Neuron (in vitro differentiated cells): ENCODE measurements at regions not wholly inside any gene's neighbourhood (a gene's known extent, or its start where the extent isn't known, plus 50 kb on each side); places are given as distances from the start of the nearest gene placed in this dataset.

Experiments used
- H2AFZ ChIP-seq: one replicate; pipeline ENCODE4 v1.6.1; 2013; ENCODE audit warnings: low read depth, mild to moderate bottlenecking, inconsistent platforms, low read length, moderate library complexity
- H3K27me3 ChIP-seq: one replicate; pipeline ENCODE4 v1.6.1; 2013; ENCODE audit warnings: low read length; ENCODE audit not compliant: insufficient read depth
- H3K36me3 ChIP-seq: one replicate; pipeline ENCODE4 v1.6.1; 2013; ENCODE audit warnings: low read length; ENCODE audit not compliant: insufficient read depth
- H3K4me1 ChIP-seq: one replicate; pipeline ENCODE4 v1.6.1; 2013; ENCODE audit warnings: low read length; ENCODE audit not compliant: insufficient read depth
- H3K4me3 ChIP-seq: 2 replicates; pipeline ENCODE4 v1.5.1; 2013; ENCODE audit warnings: mild to moderate bottlenecking, low read length, moderate library complexity
- H3K9me3 ChIP-seq: one replicate; pipeline ENCODE4 v1.6.1; 2013; ENCODE audit warnings: low read length

DNA sequence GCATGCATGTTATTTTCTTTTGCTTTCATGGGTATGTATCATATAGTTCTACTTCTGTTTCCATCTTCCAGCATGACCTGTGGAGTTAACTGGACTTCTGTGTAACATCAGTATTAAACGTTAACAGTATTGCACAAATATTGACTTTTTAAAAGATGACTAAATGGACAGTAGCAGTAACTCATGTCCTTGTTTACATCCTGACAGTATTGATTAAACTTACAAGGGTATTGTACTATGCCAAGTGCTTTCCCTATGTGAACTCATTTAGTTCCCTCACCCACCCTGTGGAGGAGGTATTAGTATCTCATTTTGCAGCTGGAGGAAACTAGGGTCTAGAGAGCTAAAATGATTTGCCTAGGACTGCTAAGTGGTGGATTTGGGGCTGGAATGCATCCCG lies 128.7 kb upstream of the SLC10A2 start:
- Histone ChIP-seq H3K27me3 (no peaks in the 10 kb centered on the region), H3K4me3 (no peak overlapping the region), H3K4me1 (no peaks in the 10 kb centered on the region), H2AFZ (no peak overlapping the region), H3K36me3 (no peaks in the 10 kb centered on the region), H3K9me3 (no peaks in the 10 kb centered on the region)

DNA sequence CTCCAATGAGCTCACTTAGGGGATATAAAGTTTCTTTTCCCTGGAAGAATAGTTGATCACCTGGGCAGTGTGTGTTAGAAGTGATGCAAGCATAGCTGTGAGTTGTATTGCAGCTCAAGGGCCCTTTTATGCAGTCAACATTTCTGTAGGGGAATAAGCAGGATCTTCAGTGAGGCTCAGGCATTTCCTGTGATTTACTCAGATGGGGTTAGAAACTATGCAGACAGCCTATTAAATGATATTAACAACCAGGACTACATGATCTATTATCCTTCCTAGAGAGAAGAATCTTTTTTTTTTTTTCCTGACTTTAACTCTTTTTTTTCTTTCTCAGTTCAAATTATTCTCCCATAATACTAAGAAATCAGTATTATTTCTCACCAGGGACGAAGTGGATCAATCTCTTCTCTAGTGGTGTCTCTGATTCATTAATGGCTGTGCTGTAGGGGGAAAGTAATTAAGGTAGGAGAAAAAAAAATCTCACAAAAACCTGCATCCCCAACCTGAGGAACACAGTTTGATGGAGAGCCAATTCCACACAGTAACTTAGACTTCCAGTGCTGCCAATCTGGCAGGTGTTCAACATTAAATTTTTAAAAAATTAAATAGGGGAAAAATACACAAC lies 126.4 kb upstream of the SLC10A2 start:
- no peaks in the 10 kb centered on the region for H3K36me3 ChIP-seq
- peaks cover 16% of the 10 kb centered on the region for H3K4me1 ChIP-seq
- no peak overlapping the region for H2AFZ ChIP-seq
- H3K4me3 ChIP-seq = no peak overlapping the region
- H3K9me3 ChIP-seq = no peaks in the 10 kb centered on the region
- no peaks in the 10 kb centered on the region for H3K27me3 ChIP-seq

DNA sequence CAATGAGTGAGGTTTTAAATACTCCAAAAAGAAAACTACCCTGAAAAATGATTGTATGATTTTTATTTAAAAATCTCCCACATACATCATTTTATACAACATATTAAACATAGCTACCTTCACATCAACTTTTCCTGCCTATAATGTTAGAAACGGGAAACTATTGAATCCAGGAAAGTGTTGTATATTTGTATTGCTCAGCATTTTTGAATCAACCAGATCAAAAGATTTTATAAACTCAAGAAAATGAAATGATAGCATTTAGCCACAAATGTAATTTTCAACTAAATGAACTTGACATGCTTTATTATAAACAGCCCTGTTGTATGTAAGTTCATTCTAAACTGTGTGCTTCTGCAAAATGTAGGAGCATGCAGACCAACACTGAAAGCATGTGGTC lies 124.6 kb upstream of the SLC10A2 start:
- no peak overlapping the region for H2AFZ ChIP-seq
- no peaks in the 10 kb centered on the region for H3K27me3 ChIP-seq

DNA sequence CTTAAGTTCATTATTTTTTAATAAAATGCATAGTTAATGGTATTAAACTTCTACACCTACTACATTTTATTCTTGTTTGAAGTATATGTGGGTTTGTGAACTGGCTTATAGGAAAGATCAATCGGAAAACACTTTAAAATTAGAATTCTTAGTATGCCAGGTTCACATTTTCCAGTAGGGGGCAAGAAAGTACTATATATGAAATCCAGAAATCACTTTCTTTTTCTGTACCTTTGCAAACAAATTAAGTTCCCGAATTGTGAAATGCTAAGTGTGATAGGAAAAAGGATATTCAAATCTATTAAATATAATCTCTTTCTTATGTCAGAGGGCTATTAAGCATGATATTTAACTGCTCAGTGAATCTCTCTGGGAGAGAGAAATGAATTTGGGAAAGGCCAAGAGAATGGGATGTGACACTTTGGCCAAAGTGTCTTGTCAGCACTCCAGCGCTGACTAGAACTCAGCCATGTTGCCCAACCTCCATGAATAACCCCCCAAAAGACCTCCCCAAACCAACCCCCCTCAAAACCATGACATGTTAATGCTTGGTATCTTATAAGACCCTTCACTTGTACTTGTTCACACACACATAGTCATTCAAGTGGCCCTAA lies 122.6 kb upstream of the SLC10A2 start:
- no peak overlapping the region for H2AFZ ChIP-seq
- H3K9me3 ChIP-seq = no peaks in the 10 kb centered on the region
- H3K4me3 ChIP-seq = no peak overlapping the region
- peaks cover 23% of the 10 kb centered on the region for H3K4me1 ChIP-seq
- no peaks in the 10 kb centered on the region for H3K36me3 ChIP-seq
- H3K27me3 ChIP-seq = no peaks in the 10 kb centered on the region

More for the DNA sequence above, 124.6 kb upstream of the SLC10A2 start:
- H3K4me3 ChIP-seq = no peak overlapping the region
- no peaks in the 10 kb centered on the region for H3K9me3 ChIP-seq
- peaks cover 23% of the 10 kb centered on the region for H3K4me1 ChIP-seq
- no peaks in the 10 kb centered on the region for H3K36me3 ChIP-seq

DNA sequence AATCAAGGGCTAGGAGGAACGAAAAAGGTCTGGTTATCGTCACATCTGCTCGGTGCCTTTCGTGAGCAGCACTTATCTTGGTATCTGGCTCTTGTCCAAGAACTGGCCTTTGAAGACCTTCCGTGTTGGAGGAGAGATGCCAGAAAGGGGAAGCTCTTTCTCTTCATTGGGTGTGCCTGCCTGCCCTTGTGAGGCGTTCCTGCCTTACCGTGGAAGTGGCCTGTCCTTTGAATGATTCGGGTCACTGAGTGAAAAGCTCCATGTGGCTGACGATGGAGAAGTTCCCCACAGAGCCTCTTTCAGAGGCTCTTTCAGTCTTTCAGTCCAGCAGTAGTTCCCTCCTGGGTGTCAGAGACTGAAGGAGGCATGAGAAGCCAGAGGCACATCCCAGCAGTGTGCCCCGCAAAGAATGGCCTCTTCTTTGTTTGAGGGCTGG lies 121.5 kb upstream of the SLC10A2 start:
- Histone ChIP-seq H3K27me3 (no peaks in the 10 kb centered on the region), H3K4me1 (peaks cover 23% of the 10 kb centered on the region), H3K9me3 (no peaks in the 10 kb centered on the region), H3K4me3 (no peak overlapping the region), H3K36me3 (no peaks in the 10 kb centered on the region), H2AFZ (no peak overlapping the region)

DNA sequence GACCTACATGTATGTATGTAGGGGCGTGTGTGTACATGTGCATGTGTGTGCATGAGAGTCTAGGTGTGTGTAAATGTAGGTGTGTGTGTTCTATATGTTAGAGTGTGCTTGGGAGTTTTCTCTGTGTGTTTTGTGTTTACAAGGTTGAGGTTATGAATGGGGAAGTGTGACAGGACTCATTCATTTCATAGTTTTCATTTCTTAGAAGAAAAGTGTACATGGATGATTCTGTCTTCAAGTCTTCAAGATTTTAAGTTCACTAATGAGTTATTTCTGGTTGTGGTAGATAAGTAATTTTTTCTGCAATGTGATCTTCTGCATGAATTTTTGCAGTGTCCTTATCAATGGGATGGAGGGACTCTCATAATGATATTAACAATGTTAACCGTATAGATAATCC lies 118.2 kb upstream of the SLC10A2 start:
- H3K27me3 ChIP-seq = no peaks in the 10 kb centered on the region
- H3K36me3 ChIP-seq = no peaks in the 10 kb centered on the region
- no peaks in the 10 kb centered on the region for H3K9me3 ChIP-seq
- peaks cover 23% of the 10 kb centered on the region for H3K4me1 ChIP-seq
- H2AFZ ChIP-seq = no peak overlapping the region
- no peak overlapping the region for H3K4me3 ChIP-seq

DNA sequence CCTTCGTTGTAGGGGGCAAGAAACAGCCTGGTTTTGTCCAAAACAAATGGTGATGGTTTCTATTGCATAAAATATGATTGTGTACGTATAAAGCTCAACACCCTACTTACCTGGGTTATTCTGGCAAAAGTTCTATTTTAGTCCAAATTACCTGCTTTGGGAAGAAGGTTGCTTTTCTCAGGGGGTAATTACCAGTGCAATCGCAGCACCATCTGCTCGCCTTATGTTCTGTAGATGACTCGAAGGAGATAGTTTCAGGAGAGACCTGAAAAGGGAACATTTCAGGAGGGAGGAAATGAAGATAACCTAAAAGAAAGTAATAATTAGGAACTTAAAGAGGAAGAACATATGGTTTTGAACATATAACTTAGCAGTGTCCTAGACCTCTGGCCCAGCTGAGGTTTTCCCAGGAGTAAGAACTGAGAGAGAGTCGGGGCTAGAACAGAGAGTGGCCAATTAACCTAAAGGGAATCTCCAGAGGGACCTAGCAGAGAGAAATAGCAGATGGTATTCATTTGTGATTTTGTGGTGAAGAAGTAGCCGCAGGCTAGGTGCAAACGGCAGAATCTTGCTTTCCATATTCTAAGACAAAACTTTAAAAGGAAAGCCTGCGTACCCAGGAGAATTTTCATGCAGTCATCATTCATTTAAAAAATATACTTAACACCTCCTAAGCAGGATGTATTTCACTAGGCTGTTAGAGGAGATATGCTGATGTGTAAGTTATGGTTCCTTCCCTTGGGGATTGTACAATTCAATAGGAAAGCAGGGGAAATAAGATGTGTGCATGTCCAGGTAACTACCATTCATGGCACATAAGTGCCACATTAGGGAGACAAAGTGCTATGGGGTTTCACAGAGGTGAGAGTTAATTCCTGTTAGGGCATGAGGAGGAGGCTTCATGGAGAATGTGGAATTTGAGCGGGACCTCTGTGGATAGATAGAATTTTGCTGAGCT lies 113.0 kb upstream of the SLC10A2 start:
- Histone ChIP-seq H2AFZ (no peak overlapping the region), H3K27me3 (no peaks in the 10 kb centered on the region), H3K4me3 (no peak overlapping the region), H3K36me3 (no peaks in the 10 kb centered on the region), H3K4me1 (peaks cover 6% of the 10 kb centered on the region), H3K9me3 (no peaks in the 10 kb centered on the region)

DNA sequence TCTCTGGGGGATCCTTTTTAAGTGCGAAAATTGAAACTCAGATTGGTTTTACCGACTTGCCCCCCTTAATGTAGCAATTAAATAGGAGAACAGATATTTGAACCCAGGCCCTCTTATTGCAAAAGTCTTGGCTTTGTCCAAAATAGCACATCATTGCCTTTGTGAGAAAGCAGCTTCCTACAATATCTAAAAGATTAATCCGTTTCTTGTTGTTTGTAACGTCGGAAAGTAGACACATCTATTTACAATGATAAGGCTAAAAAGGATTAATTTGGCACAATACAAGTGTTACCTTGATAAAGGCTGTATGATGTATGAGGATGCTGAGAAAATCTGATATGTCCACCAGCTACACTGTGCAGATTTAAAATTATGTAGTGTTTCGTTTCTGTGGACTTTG lies 108.7 kb upstream of the SLC10A2 start:
- Histone ChIP-seq H3K4me1 (peaks cover 6% of the 10 kb centered on the region), H3K4me3 (no peak overlapping the region)

DNA sequence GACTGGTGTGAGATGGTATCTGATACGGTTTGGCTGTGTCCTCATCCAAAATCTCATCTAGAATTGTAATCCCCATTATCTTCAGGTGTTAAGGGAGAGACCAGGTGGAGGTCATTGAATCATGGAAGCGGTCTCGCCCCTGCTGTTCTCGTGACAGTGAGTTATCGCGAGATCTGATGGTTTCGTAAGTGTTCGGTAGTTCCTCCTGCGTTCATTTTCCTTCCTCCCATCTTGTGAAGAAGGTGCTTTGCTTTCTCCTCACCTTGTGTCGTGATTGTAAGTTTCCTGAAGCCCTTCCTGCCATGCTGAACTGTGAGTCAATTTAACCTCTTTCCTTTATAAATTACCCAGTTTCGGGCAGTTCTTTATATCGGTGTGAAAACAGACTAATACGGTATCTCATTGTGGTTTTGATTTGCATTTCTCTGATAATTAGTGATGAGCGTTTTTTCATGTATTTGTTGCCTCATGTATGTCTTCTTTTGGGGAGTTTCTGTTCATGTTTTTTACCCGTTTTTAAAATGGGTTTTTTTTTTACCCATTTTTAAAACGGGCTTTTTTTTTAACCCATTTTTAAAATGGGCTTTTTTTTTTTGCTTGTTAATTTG lies 102.8 kb upstream of the SLC10A2 start:
- Histone ChIP-seq H2AFZ (no peak overlapping the region), H3K4me1 (no peaks in the 10 kb centered on the region), H3K36me3 (no peaks in the 10 kb centered on the region), H3K9me3 (no peaks in the 10 kb centered on the region), H3K27me3 (no peaks in the 10 kb centered on the region), H3K4me3 (no peak overlapping the region)

More for the DNA sequence above, 108.7 kb upstream of the SLC10A2 start:
- H3K27me3 ChIP-seq = no peaks in the 10 kb centered on the region
- H3K36me3 ChIP-seq = no peaks in the 10 kb centered on the region
- no peak overlapping the region for H2AFZ ChIP-seq
- no peaks in the 10 kb centered on the region for H3K9me3 ChIP-seq

DNA sequence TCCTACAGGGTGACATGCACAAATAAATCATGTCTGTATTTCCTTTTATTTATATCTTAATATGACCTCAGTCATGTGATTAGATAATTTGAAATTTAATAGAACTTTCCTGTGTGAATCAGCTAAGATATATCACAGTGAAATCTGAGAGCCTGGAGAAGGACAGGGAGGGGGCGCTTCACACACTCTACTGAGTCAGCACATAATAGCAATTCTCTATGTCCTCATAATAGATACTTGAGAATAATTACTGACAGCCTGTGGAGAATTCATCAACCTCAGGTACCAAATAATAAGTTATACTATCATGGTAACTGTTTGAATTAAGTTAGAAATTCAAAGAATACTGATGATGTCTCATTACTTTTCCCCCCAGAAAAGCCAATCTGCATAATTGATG lies 98.0 kb upstream of the SLC10A2 start:
- no peak overlapping the region for H3K4me3 ChIP-seq
- H3K27me3 ChIP-seq = no peaks in the 10 kb centered on the region
- no peaks in the 10 kb centered on the region for H3K36me3 ChIP-seq
- no peak overlapping the region for H2AFZ ChIP-seq
- no peaks in the 10 kb centered on the region for H3K9me3 ChIP-seq
- H3K4me1 ChIP-seq = no peaks in the 10 kb centered on the region

DNA sequence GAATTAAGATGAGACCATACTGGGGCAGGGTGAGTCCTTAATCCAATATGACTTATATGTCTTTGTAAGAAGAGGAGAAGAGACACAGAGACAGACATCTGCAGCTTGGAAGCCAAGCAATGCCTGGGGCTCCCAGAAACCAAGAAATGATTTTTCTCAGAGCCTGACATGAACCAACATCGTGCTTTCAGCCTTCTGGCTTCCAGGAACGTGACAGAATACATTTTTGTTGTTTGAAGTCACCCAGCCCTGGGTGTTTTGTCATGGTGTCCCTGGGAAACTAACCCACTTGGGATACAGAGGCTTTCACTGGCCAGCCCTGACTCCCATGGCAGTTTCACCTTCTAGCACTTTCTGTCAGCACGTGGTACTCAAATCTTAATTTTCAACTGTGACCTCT lies 95.3 kb upstream of the SLC10A2 start:
- Histone ChIP-seq H3K9me3 (no peaks in the 10 kb centered on the region), H3K4me1 (no peaks in the 10 kb centered on the region), H3K4me3 (no peak overlapping the region), H2AFZ (no peak overlapping the region), H3K27me3 (no peaks in the 10 kb centered on the region), H3K36me3 (no peaks in the 10 kb centered on the region)

DNA sequence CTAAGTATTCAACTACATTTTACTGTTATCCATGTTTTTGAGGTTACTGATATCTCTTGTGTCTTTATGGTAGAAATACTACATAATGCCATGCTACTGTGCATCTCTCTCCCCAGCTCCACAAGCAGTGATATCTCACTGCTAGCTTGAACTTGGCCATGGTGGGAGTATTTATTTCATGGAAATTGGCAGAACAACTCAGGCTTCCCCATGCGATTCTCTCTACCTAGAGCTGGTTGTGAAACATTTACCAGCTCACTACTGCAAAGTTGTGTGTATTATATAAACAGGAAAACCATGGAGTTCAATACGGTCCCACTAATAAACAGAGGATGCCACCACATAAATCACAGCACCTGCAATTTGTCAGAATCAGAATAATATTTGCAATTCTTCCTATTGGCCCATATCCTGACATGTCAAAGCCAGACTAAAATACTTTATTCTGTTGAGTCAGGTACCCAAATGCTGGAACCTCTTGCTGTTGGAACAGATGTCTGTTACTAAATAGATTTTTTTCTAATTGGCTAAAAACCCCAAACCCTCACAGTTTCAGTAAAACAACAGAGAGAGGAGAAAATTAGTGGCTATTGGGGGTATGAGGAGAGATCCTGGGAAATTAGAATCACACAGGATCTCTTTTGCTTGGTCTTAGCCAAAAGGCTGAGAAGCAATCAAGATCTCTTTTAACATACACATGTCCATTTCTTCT lies 91.4 kb upstream of the SLC10A2 start:
- no peaks in the 10 kb centered on the region for H3K9me3 ChIP-seq
- no peak overlapping the region for H3K4me3 ChIP-seq
- no peak overlapping the region for H2AFZ ChIP-seq
- no peaks in the 10 kb centered on the region for H3K4me1 ChIP-seq
- no peaks in the 10 kb centered on the region for H3K36me3 ChIP-seq
- H3K27me3 ChIP-seq = no peaks in the 10 kb centered on the region
